ENCODE measurements at regions not wholly inside any gene's neighbourhood (a gene's known extent, or its start where the extent isn't known, plus 50 kb on each side); places are given as distances from the start of the nearest gene placed in this dataset.

DNA sequence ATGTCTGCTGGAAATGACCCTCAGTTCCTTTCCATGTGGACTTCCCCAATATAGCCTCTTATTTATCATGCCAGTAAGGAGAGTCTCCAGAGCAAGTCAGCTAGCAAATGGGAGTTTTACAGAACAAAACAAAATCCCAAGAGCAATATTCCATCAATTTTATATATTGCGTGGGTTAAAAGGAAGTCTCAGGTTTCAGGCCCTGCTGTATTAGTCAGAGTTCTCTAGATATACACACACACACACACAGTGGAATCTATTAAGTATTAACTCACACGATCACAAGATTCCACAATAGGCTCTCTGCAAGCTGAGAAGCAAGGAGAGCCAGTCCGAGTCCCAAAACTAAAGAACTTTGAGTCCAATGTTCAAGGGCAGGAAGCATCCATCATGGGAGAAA lies 102.8 kb upstream of the MAP2 start:
- in situ Hi-C loops (cut with HindIII; ENCODE audit: low pct_unique_long_range_greater_than_20kb, low sequenced_read_pairs), result no loop called here
- DNase-seq (ENCODE audit: low read depth, low spot score), result no peak

- in situ Hi-C loops (cut with HindIII; ENCODE audit: low pct_unique_long_range_greater_than_20kb, low sequenced_read_pairs), result no loop called here
These were observed 102.3 kb upstream of the MAP2 start for GRCh38 chr2:209321581-209321980.

GRCh38 chr2:209322041-209322440 lies 101.8 kb upstream of the MAP2 start:
- in situ Hi-C loops (cut with HindIII; ENCODE audit: low pct_unique_long_range_greater_than_20kb, low sequenced_read_pairs), result no loop called here
- DNase-seq (ENCODE audit: low read depth, low spot score), result no peak

More at GRCh38 chr2:209321581-209321980, 102.3 kb upstream of the MAP2 start:
- no peak for DNase-seq (ENCODE audit: low read depth, low spot score)

- peak; percentile 32 for DNase-seq (ENCODE audit: low read depth, low spot score)
- in situ Hi-C loops (cut with HindIII; ENCODE audit: low pct_unique_long_range_greater_than_20kb, low sequenced_read_pairs), result no loop called here
These were observed 100.8 kb upstream of the MAP2 start for GRCh38 chr2:209322905-209323512.

GRCh38 chr2:209323738-209324137 lies 100.1 kb upstream of the MAP2 start:
- no peak for DNase-seq (ENCODE audit: low read depth, low spot score)
- in situ Hi-C loops (cut with HindIII; ENCODE audit: low pct_unique_long_range_greater_than_20kb, low sequenced_read_pairs), result no loop called here

DNA sequence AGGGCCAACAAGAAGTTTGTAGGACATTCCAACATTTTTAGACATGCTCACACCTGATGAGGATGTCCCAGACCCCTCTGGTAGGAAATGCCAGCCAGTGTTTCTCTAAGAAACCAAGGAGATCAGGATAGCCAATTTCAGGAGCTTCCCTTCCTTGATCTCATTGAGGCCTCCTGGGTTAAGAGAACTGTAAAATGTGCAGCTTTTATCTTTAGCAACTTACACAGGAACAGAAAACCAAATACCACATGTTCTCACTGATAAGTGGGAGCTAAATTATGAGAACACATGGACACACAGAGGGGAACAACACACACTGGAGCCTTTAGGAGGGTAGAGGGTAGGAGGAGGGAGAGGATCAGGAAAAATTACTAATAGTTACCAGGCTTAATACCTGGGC lies 99.6 kb upstream of the MAP2 start:
- in situ Hi-C loops (cut with HindIII; ENCODE audit: low pct_unique_long_range_greater_than_20kb, low sequenced_read_pairs), result no loop called here

GRCh38 chr2:209331291-209331844 lies 92.5 kb upstream of the MAP2 start:
- peak; percentile 61 for DNase-seq (ENCODE audit: low read depth, low spot score)
- in situ Hi-C loops (cut with HindIII; ENCODE audit: low pct_unique_long_range_greater_than_20kb, low sequenced_read_pairs), result no loop called here

More for the DNA sequence above, 99.6 kb upstream of the MAP2 start:
- no peak for DNase-seq (ENCODE audit: low read depth, low spot score)

- peak; percentile 80 for DNase-seq (ENCODE audit: low read depth, low spot score)
- in situ Hi-C loops (cut with HindIII; ENCODE audit: low pct_unique_long_range_greater_than_20kb, low sequenced_read_pairs), result no loop called here
These were observed 89.4 kb upstream of the MAP2 start for GRCh38 chr2:209334188-209335017.

GRCh38 chr2:209340522-209340921 lies 83.3 kb upstream of the MAP2 start:
- in situ Hi-C loops (cut with HindIII; ENCODE audit: low pct_unique_long_range_greater_than_20kb, low sequenced_read_pairs), result no loop called here
- no peak for DNase-seq (ENCODE audit: low read depth, low spot score)

GRCh38 chr2:209344349-209344748 lies 79.5 kb upstream of the MAP2 start:
- in situ Hi-C loops (cut with HindIII; ENCODE audit: low pct_unique_long_range_greater_than_20kb, low sequenced_read_pairs), result no loop called here
- no peak for DNase-seq (ENCODE audit: low read depth, low spot score)

GRCh38 chr2:209348433-209348832 lies 75.4 kb upstream of the MAP2 start:
- in situ Hi-C loops (cut with HindIII; ENCODE audit: low pct_unique_long_range_greater_than_20kb, low sequenced_read_pairs), result no loop called here
- no peak for DNase-seq (ENCODE audit: low read depth, low spot score)

DNA sequence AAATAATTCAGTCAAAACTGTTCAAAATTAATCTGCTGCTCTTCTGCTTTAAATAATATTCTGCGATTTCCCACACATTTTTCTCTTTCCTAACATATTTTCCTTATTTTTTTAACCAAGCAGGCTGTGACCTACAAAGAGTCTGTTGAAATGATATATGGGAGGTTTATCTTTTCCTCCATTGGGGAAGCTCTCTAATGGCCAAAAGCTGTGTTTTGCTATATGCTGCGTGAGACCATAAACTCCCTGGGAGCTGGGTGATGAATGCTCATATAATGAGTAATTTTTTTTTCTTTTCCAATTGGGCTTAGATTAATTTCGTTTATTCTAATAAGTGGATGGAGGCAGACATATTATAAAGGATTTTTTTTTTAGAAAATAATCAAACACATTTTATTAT lies 72.2 kb upstream of the MAP2 start:
- in situ Hi-C loops (cut with HindIII; ENCODE audit: low pct_unique_long_range_greater_than_20kb, low sequenced_read_pairs), result no loop called here
- DNase-seq (ENCODE audit: low read depth, low spot score), result no peak

- no peak for DNase-seq (ENCODE audit: low read depth, low spot score)
- in situ Hi-C loops (cut with HindIII; ENCODE audit: low pct_unique_long_range_greater_than_20kb, low sequenced_read_pairs), result no loop called here
These were observed 64.9 kb upstream of the MAP2 start for GRCh38 chr2:209358992-209359391.

DNA sequence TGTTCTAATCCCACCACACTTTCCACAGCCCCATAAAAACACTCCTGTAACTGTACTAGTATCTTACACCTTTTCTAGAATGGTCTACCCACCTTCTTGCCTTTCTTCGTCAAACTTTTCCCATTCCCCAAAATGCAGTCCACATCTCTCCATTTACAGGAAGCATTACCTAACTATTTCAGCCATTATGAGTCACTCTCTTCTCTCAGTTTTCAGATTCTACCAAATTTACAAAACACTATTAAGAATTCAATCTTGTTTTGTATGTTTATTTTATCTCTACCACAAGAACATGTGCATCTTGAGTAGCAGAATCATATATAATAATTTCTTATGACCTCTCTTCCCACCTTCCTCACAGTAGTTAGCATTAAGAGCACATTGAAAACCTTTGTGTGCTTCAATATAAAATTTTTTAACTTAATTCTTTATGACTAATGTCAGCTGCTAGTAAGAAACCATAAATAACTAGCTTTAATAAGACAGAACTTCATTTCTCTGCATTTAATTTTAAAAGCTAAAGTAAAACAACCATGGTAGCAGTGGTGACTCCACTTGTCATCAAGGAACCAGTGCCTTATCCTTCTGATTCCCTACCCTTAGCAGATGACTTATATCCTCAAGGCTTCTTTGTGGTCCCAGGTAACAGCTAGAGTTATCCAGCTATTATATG lies 56.6 kb upstream of the MAP2 start:
- no peak for DNase-seq (ENCODE audit: low read depth, low spot score)
- in situ Hi-C loops (cut with HindIII; ENCODE audit: low pct_unique_long_range_greater_than_20kb, low sequenced_read_pairs), result no loop called here

- no peak for DNase-seq (ENCODE audit: low read depth, low spot score)
- in situ Hi-C loops (cut with HindIII; ENCODE audit: low pct_unique_long_range_greater_than_20kb, low sequenced_read_pairs), result no loop called here
These were observed 55.4 kb upstream of the MAP2 start for GRCh38 chr2:209368406-209368805.

- DNase-seq (ENCODE audit: low read depth, low spot score), result peak; percentile 35
- in situ Hi-C loops (cut with HindIII; ENCODE audit: low pct_unique_long_range_greater_than_20kb, low sequenced_read_pairs), result no loop called here
These were observed 54.9 kb upstream of the MAP2 start for GRCh38 chr2:209368914-209369313.

DNA sequence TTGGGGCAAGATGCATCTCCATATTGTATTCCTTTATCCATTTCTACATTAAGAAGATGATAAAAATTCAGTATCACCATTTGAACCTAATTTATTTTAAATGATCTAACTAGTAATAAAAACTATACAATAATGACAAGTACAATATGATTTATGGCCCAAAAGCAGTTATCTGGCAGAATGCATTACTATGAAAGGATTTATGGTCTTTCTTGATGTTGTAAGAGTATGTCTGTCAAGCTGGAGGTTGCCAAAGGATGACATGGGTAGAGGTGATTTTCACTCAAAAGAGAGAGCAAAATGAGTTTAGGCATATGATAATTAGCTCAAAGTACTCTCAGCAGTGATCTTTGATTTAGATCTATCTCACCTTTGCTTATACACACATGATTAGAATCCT lies 54.2 kb upstream of the MAP2 start:
- in situ Hi-C loops (cut with HindIII; ENCODE audit: low pct_unique_long_range_greater_than_20kb, low sequenced_read_pairs), result no loop called here
- DNase-seq (ENCODE audit: low read depth, low spot score), result no peak

DNA sequence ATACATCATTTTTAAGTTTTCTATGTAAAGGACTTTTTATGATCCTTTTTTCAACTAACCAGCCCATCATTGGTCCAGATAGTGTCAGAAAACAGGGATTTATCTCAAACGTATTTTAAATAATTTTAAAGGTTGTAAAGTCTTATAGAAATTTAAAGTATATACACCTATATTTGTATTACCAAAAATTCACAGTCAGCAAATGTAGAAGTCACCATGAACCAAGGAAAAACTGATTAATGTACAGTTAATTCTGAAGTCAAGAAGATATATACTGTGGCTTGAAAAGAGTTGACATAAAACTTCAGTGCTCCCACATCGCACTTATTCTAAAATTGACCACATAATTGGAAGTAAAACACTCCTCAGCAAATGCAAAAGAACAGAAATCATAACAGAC lies 52.4 kb upstream of the MAP2 start:
- no peak for DNase-seq (ENCODE audit: low read depth, low spot score)
- in situ Hi-C loops (cut with HindIII; ENCODE audit: low pct_unique_long_range_greater_than_20kb, low sequenced_read_pairs), result no loop called here

All from SK-MEL-5 (cell line).